ENCODE measurements at regions not wholly inside any gene's neighbourhood (a gene's known extent, or its start where the extent isn't known, plus 50 kb on each side); places are given as distances from the start of the nearest gene placed in this dataset.
A peak's percentile ranks its signal among the peaks of the same experiment; 100 is the strongest.

- TF ChIP-seq E2F6 (IDR thresholded peaks at IDR 0.05), result peak; percentile 53; the same call in 1 of the 2 replicates
- no peak for TF ChIP-seq EZH2 (IDR thresholded peaks at IDR 0.05; ENCODE audit: low read depth, low read length, severe bottlenecking)
- no peak for TF ChIP-seq CTCF (IDR thresholded peaks at IDR 0.05; ENCODE audit: control extremely low read depth in 1 of 3, insufficient read depth in 1 of 3, low read depth in 1 of 3, low read length in 3 of 3)
- no peak for TF ChIP-seq GABPA (IDR thresholded peaks at IDR 0.05; ENCODE audit: borderline replicate concordance, insufficient read depth, low read length)
- no peak for TF ChIP-seq POLR2A (IDR thresholded peaks at IDR 0.05; ENCODE audit: control extremely low read depth in 1 of 2, low read depth in 2 of 2, low read length in 2 of 2)
- TF ChIP-seq TAF7 (optimal IDR thresholded peaks at IDR 0.05; ENCODE audit: borderline replicate concordance, low read depth, low read length), result no peak
- no peak for TF ChIP-seq ATF2 (IDR thresholded peaks at IDR 0.05; ENCODE audit: low read length)
- no peak for TF ChIP-seq HDAC6 (IDR thresholded peaks at IDR 0.05; ENCODE audit: low read depth, low read length)
- TF ChIP-seq CREB1 (IDR thresholded peaks at IDR 0.05), result no peak
- no peak for TF ChIP-seq TAF1 (IDR thresholded peaks at IDR 0.05; ENCODE audit: low read depth, low read length)
- no peak for TF ChIP-seq JUND (IDR thresholded peaks at IDR 0.05; ENCODE audit: low read length)
- TF ChIP-seq EP300 (IDR thresholded peaks at IDR 0.05; ENCODE audit: borderline replicate concordance in 1 of 2, low read depth in 2 of 2, low read length in 2 of 2), result no peak
These were observed 63.8 kb downstream of the SLITRK2 start for GRCh38 chrX:145881175-145881995.
